H1 (cell line): ENCODE measurements at regions not wholly inside any gene's neighbourhood (a gene's known extent, or its start where the extent isn't known, plus 50 kb on each side); places are given as distances from the start of the nearest gene placed in this dataset.

Experiments used
- CTCF ChIA-PET: fragments of 300-600 bp; sonication (Branson Sonifier 250); formaldehyde crosslinking; loops from one replicate; lab custom pipeline; 2021; ENCODE audit not compliant: partially characterized antibody; lab: Charles Lee
- POLR2A ChIA-PET: fragments of 300-600 bp; sonication (Branson Sonifier 250); formaldehyde crosslinking; loops from one replicate; lab custom pipeline; 2021; ENCODE audit warnings: inconsistent platforms; ENCODE audit not compliant: partially characterized antibody; lab: Charles Lee
- DNase-seq, 2 experiments: peaks; one replicate each; pipeline versions ENCODE4 v3.0.0 to v3.0.0-alpha.2; 2010 to 2022; ENCODE audit warnings: low spot score in 2 of 2, low read depth in 1 of 2, mixed read lengths in 1 of 2
- FAIRE-seq: peaks from 2 replicates; lab custom pipeline; 2011; peaks lifted over from hg19 to GRCh38; lab: Jason Lieb, UNC
- H2AFZ ChIP-seq: 2 replicates; pipeline ENCODE4 v1.8.1; 2012; ENCODE audit warnings: low read length, inconsistent platforms
- H2AK5ac ChIP-seq: 2 replicates; pipeline ENCODE4 v1.6.1; 2013; ENCODE audit warnings: low read depth, low read length
- H2BK120ac ChIP-seq: replicated peaks from 2 replicates; pipeline ENCODE3; 2013; ENCODE audit warnings: low read depth, low read length, inconsistent platforms
- H2BK12ac ChIP-seq: 2 replicates; pipeline ENCODE4 v1.6.1; 2013; ENCODE audit warnings: low read depth, low read length
- H2BK15ac ChIP-seq: 2 replicates; pipeline ENCODE4 v1.6.1; 2013; ENCODE audit warnings: low read length
- H2BK20ac ChIP-seq: 2 replicates; pipeline ENCODE4 v1.6.1; 2013; ENCODE audit warnings: low read length
- H2BK5ac ChIP-seq: 2 replicates; pipeline ENCODE4 v1.6.1; 2013; ENCODE audit warnings: low read depth, low read length
- H3K14ac ChIP-seq: 2 replicates; pipeline ENCODE4 v1.6.1; 2013; ENCODE audit warnings: inconsistent platforms; ENCODE audit not compliant: insufficient read length
- H3K18ac ChIP-seq: 2 replicates; pipeline ENCODE4 v1.6.1; 2013; ENCODE audit warnings: low read length; ENCODE audit errors: extremely low read depth
- H3K23ac ChIP-seq: 2 replicates; pipeline ENCODE4 v1.6.1; 2013; ENCODE audit warnings: inconsistent platforms; ENCODE audit not compliant: insufficient read length
- H3K23me2 ChIP-seq: 2 replicates; pipeline ENCODE4 v1.6.1; 2013; ENCODE audit warnings: low read depth, low read length
- H3K27ac ChIP-seq: 2 replicates; pipeline ENCODE4 v1.6.1; 2011; ENCODE audit warnings: low read depth, low read length, inconsistent platforms
- H3K27me3 ChIP-seq, 4 experiments: replicated peaks in 1 of 4; 1 replicate in 1 of 4; 2 replicates in 3 of 4; pipeline versions ENCODE4 v1.6.1 to v1.8.1; 2011 to 2013; ENCODE audit warnings: low read length in 3 of 4, mild to moderate bottlenecking in 3 of 4, inconsistent platforms in 2 of 4, mixed read lengths in 2 of 4, moderate library complexity in 1 of 4; ENCODE audit not compliant: control insufficient read depth in 3 of 4, insufficient read depth in 3 of 4; ENCODE audit errors: extremely low read depth in 1 of 4
- H3K36me3 ChIP-seq, 4 experiments: 2 replicates each; pipeline versions ENCODE4 v1.6.1 to v1.8.1; 2011 to 2013; ENCODE audit warnings: mild to moderate bottlenecking in 4 of 4, low read length in 3 of 4, moderate library complexity in 2 of 4, control low read depth in 1 of 4, inconsistent platforms in 1 of 4; ENCODE audit not compliant: insufficient read depth in 4 of 4, control insufficient read depth in 2 of 4
- H3K4ac ChIP-seq: replicated peaks from 2 replicates; pipeline ENCODE3; 2013; ENCODE audit warnings: low read length, low read depth, mixed read lengths, inconsistent platforms; ENCODE audit not compliant: insufficient read length
- H3K4me1 ChIP-seq, 4 experiments: replicated peaks in 1 of 4; 1 replicate in 1 of 4; 2 replicates in 3 of 4; pipeline versions ENCODE4 v1.6.1 to v1.8.1; 2011 to 2013; ENCODE audit warnings: low read length in 3 of 4, inconsistent platforms in 2 of 4, mixed read lengths in 1 of 4; ENCODE audit not compliant: insufficient read depth in 4 of 4, control insufficient read depth in 3 of 4
- H3K4me2 ChIP-seq, 2 experiments: 2 replicates each; pipeline versions ENCODE4 v1.6.1 to v1.8.1; 2011 to 2013; ENCODE audit warnings: low read depth in 2 of 2, low read length in 2 of 2, control low read depth in 1 of 2, inconsistent platforms in 1 of 2, mild to moderate bottlenecking in 1 of 2; ENCODE audit not compliant: insufficient read depth in 1 of 2
- H3K4me3 ChIP-seq, 4 experiments: fragments of 200-600, 300-600 bp in 1 of 4; sonication (generic), shearing (Covaris generic), sonication (Bioruptor Twin) in 1 of 4; 2 replicates each; pipeline versions ENCODE4 v1.5.1 to v1.8.1; 2011 to 2016; ENCODE audit warnings: low read length in 4 of 4, low read depth in 3 of 4, control low read depth in 2 of 4, inconsistent platforms in 2 of 4, mild to moderate bottlenecking in 2 of 4, mixed read lengths in 1 of 4, moderate library complexity in 1 of 4; ENCODE audit not compliant: insufficient read depth in 2 of 4; ENCODE audit errors: extremely low read depth in 1 of 4
- H3K56ac ChIP-seq: replicated peaks from 2 replicates; pipeline ENCODE3; 2013; ENCODE audit warnings: low read depth, mild to moderate bottlenecking, mixed read lengths, low read length, inconsistent platforms; ENCODE audit not compliant: insufficient read length
- H3K79me1 ChIP-seq: 2 replicates; pipeline ENCODE4 v1.6.1; 2013; ENCODE audit warnings: low read depth, low read length, control low read depth
- H3K79me2 ChIP-seq, 2 experiments: 2 replicates each; pipeline versions ENCODE4 v1.6.1 to v1.8.1; 2012 to 2013; ENCODE audit warnings: low read length in 2 of 2, mild to moderate bottlenecking in 2 of 2, inconsistent platforms in 1 of 2; ENCODE audit not compliant: insufficient read depth in 2 of 2, control insufficient read depth in 1 of 2
- H3K9ac ChIP-seq, 4 experiments: replicated peaks in 1 of 4; 1 replicate in 1 of 4; 2 replicates in 3 of 4; pipeline versions ENCODE4 v1.6.1 to v1.8.1; 2011 to 2013; ENCODE audit warnings: low read depth in 3 of 4, low read length in 3 of 4, control low read depth in 2 of 4, mild to moderate bottlenecking in 2 of 4, moderate library complexity in 2 of 4, inconsistent platforms in 1 of 4; ENCODE audit errors: extremely low read depth in 1 of 4
- H3K9me3 ChIP-seq, 2 experiments: 2 replicates each; pipeline versions ENCODE4 v1.6.1 to v1.8.1; 2012 to 2013; ENCODE audit warnings: mild to moderate bottlenecking in 2 of 2, moderate library complexity in 2 of 2, control low read depth in 1 of 2, inconsistent platforms in 1 of 2, low read depth in 1 of 2, low read length in 1 of 2, mixed read lengths in 1 of 2; ENCODE audit not compliant: insufficient read depth in 2 of 2
- H4K20me1 ChIP-seq, 2 experiments: replicated peaks in 1 of 2; 2 replicates each; pipeline versions ENCODE3 to v1.8.1; 2011 to 2013; ENCODE audit warnings: inconsistent platforms in 2 of 2, low read length in 2 of 2, mild to moderate bottlenecking in 1 of 2; ENCODE audit not compliant: insufficient read depth in 2 of 2, control insufficient read depth in 1 of 2
- H4K5ac ChIP-seq: 2 replicates; pipeline ENCODE4 v1.6.1; 2013; ENCODE audit warnings: low read length, low read depth, mixed read lengths, inconsistent platforms; ENCODE audit not compliant: insufficient read length
- H4K8ac ChIP-seq: 2 replicates; pipeline ENCODE4 v1.8.0; 2013; ENCODE audit warnings: mild to moderate bottlenecking, moderate library complexity, low read length, inconsistent platforms; ENCODE audit not compliant: insufficient read depth; ENCODE audit errors: extremely low read depth
- H4K91ac ChIP-seq: replicated peaks from 2 replicates; pipeline ENCODE3; 2013; ENCODE audit warnings: low read length, mixed read lengths, inconsistent platforms; ENCODE audit not compliant: insufficient read length
- PHF8 ChIP-seq: fragments of 200-600 bp; sonication (generic); conservative IDR thresholded peaks from 2 replicates; pipeline ENCODE4 v1.7.1; 2012; ENCODE audit warnings: low read depth, mild to moderate bottlenecking, inconsistent platforms, low read length, moderate library complexity
- POLR2AphosphoS5 ChIP-seq: IDR thresholded peaks from 2 replicates; pipeline ENCODE4 v1.6.1; 2011; ENCODE audit warnings: low read depth, low read length
- WGBS, 2 experiments: shearing (Covaris generic) in 1 of 2; methylation state at CpG; one replicate each; pipeline versions ENCODE4 v1.1.6 to v1.1.7; 2013 to 2015; ENCODE audit warnings: low lambda C conversion rate in 2 of 2, mixed read lengths in 2 of 2, inconsistent platforms in 1 of 2, low coverage in 1 of 2, missing lambda C conversion rate in 1 of 2; ENCODE audit not compliant: insufficient replicate concordance in 2 of 2, insufficient coverage in 1 of 2, insufficient read length in 1 of 2; ENCODE audit errors: extremely low coverage in 1 of 2, missing lambda C conversion rate in 1 of 2; 5-methylcytosine and 5-hydroxymethylcytosine counted together

- Histone ChIP-seq H3K4me2 (no peak overlapping the region), H4K8ac (no peak overlapping the region), H3K23ac (no peak overlapping the region), H3K23me2 (no peaks in the 10 kb centered on the region), H3K4me1 (no peaks in the 10 kb centered on the region), H2BK120ac (no peak overlapping the region), H3K18ac (no peak overlapping the region), H4K91ac (no peak overlapping the region), H2BK15ac (no peak overlapping the region), H3K9ac (no peak overlapping the region), H3K4me3 (no peak overlapping the region), H3K79me1 (no peaks in the 10 kb centered on the region), H2BK5ac (no peak overlapping the region), H3K14ac (no peak overlapping the region), H3K27ac (no peak overlapping the region), H3K9me3 (no peaks in the 10 kb centered on the region), H4K20me1 (no peaks in the 10 kb centered on the region), H3K36me3 (no peaks in the 10 kb centered on the region), H3K79me2 (no peaks in the 10 kb centered on the region), H3K4ac (no peak overlapping the region), H2BK20ac (no peak overlapping the region), H2BK12ac (no peak overlapping the region), H4K5ac (no peak overlapping the region), H2AK5ac (no peak overlapping the region), H3K27me3 (no peaks in the 10 kb centered on the region), H3K56ac (no peak overlapping the region), H2AFZ (no peak overlapping the region)
- FAIRE-seq (no peak), DNase-seq (no peak)
- ChIA-PET POLR2A (no interaction called here), CTCF (interaction anchor here (0.6 kb wide), 1 partner anchor 1294 kb away, joined by 3 read pairs; no protein-coding TSS in a partner anchor)
- TF ChIP-seq PHF8 (no peak), POLR2AphosphoS5 (no peak)
- WGBS, 2 experiments = 94% methylated on average over 4 of the region's 4 CpGs; no CpG with 5 or more reads in 1 of the 2 experiments
Observed at GRCh38 chr13:58004751-58005150, 373.2 kb downstream of the PCDH17 start.
